K562 (cell line): ENCODE measurements at regions not wholly inside any gene's neighbourhood (a gene's known extent, or its start where the extent isn't known, plus 50 kb on each side); places are given as distances from the start of the nearest gene placed in this dataset.

Experiments
- ATAC-seq: fragments of 200-7000 bp; cut with Tn5 transposase; 3 replicates; pipeline ENCODE4 v1.9.1; 2020; ENCODE audit warnings: moderate library complexity
- BruUV-seq: library from RNA; stranded (reverse); fragments of 400-500 nt; replicated peaks from 2 replicates; lab custom pipeline; 2021; lab: Mats Ljungman, UMichigan
- CTCF ChIA-PET: fragments of 300-600 bp; formaldehyde crosslinking; extraction: SDS; loops from one replicate; lab custom pipeline; 2021; ENCODE audit warnings: low intra/inter-chr PET ratio; lab: Yijun Ruan, JAX
- POLR2A ChIA-PET: fragments of 300-600, 350-650 bp; sonication (Branson Sonifier 250); formaldehyde crosslinking; extraction: SDS; loops from one replicate; lab custom pipeline; 2021; ENCODE audit warnings: antibody characterized with exemption, inconsistent platforms; lab: Yijun Ruan, JAX
- DNase-seq, 4 experiments: peaks; one replicate each; pipeline versions ENCODE4 v3.0.0 to v3.0.0-alpha.2; 2011 to 2018; ENCODE audit warnings: low spot score in 3 of 4, mixed read lengths in 3 of 4; ENCODE audit errors: extremely low read depth in 1 of 4
- FAIRE-seq: peaks from 2 replicates; lab custom pipeline; 2011; peaks lifted over from hg19 to GRCh38; lab: Jason Lieb, UNC
- H2AFZ ChIP-seq: 2 replicates; pipeline ENCODE4 v1.6.0; 2011; ENCODE audit warnings: low read depth, low read length, control low read depth, inconsistent platforms
- H3K27ac ChIP-seq: fragments of 200-600 bp; 3 replicates; pipeline ENCODE4 v1.8.0; 2011; ENCODE audit warnings: low read depth, mild to moderate bottlenecking, control low read depth, inconsistent platforms, low read length, moderate library complexity, mixed read lengths; ENCODE audit errors: extremely low read depth
- H3K27me3 ChIP-seq, 2 experiments: fragments of 300-600 bp in 1 of 2; 2 replicates in 1 of 2; 3 replicates in 1 of 2; pipeline versions ENCODE4 v1.6.0 to v1.8.0; 2011; ENCODE audit warnings: inconsistent platforms in 2 of 2, low read length in 2 of 2, mild to moderate bottlenecking in 1 of 2, mixed read lengths in 1 of 2, moderate library complexity in 1 of 2; ENCODE audit not compliant: control insufficient read depth in 2 of 2, insufficient read depth in 2 of 2
- H3K36me3 ChIP-seq: fragments of 300-600 bp; 3 replicates; pipeline ENCODE4 v1.8.0; 2011; ENCODE audit warnings: mild to moderate bottlenecking, low read length, inconsistent platforms; ENCODE audit not compliant: control insufficient read depth, insufficient read depth
- H3K4me1 ChIP-seq, 2 experiments: fragments of 200-600 bp in 1 of 2; replicated peaks in 1 of 2; 2 replicates in 1 of 2; 3 replicates in 1 of 2; pipeline versions ENCODE4 v1.5.1 to v1.8.0; 2011; ENCODE audit warnings: inconsistent platforms in 2 of 2, low read length in 2 of 2, mild to moderate bottlenecking in 1 of 2, mixed read lengths in 1 of 2, moderate library complexity in 1 of 2; ENCODE audit not compliant: control insufficient read depth in 2 of 2, insufficient read depth in 2 of 2
- H3K4me2 ChIP-seq: 2 replicates; pipeline ENCODE4 v1.6.1; 2011; ENCODE audit warnings: low read length, control low read depth, inconsistent platforms, mixed read lengths; ENCODE audit not compliant: insufficient read depth
- H3K4me3 ChIP-seq: fragments of 200-600 bp; sonication (generic), shearing (Covaris generic); 2 replicates; pipeline ENCODE4 v1.5.1; 2016; ENCODE audit warnings: control low read depth, inconsistent platforms
- H3K79me2 ChIP-seq: fragments of 200-600 bp; 3 replicates; pipeline ENCODE4 v1.8.0; 2011; ENCODE audit warnings: low read length, inconsistent platforms; ENCODE audit not compliant: control insufficient read depth, insufficient read depth
- H3K9ac ChIP-seq, 2 experiments: 2 replicates each; pipeline versions ENCODE4 v1.6.0 to v1.6.1; 2011; ENCODE audit warnings: low read depth in 2 of 2, low read length in 2 of 2, control low read depth in 1 of 2, inconsistent platforms in 1 of 2, mild to moderate bottlenecking in 1 of 2, mixed read lengths in 1 of 2; ENCODE audit not compliant: insufficient read depth in 1 of 2
- H3K9me1 ChIP-seq: one replicate; pipeline ENCODE4 v1.6.0; 2011; ENCODE audit warnings: inconsistent platforms, mild to moderate bottlenecking, low read length, moderate library complexity; ENCODE audit not compliant: control insufficient read depth, insufficient read depth
- H3K9me3 ChIP-seq: replicated peaks from 2 replicates; pipeline ENCODE4 v1.5.1; 2011; ENCODE audit warnings: low read depth, low read length, inconsistent platforms; ENCODE audit not compliant: control insufficient read depth, insufficient read depth
- H4K20me1 ChIP-seq: replicated peaks from 2 replicates; pipeline ENCODE4 v1.6.1; 2011; ENCODE audit warnings: low read length, inconsistent platforms, mixed read lengths; ENCODE audit not compliant: control insufficient read depth, insufficient read depth
- DIDO1 ChIP-seq: fragments of 450-650 bp; IDR thresholded peaks from 2 replicates; pipeline ENCODE4 v1.6.1; 2016; ENCODE audit warnings: low read depth, missing biosample characterization, missing genetic modification characterization
- E2F8 ChIP-seq: fragments of 450-650 bp; IDR thresholded peaks from 2 replicates; pipeline ENCODE4 v1.7.1; 2018; ENCODE audit warnings: mild to moderate bottlenecking, low read depth; ENCODE audit not compliant: partially characterized antibody
- HDGF ChIP-seq: fragments of 450-650 bp; IDR thresholded peaks from 2 replicates; pipeline ENCODE4 v1.6.1; 2016
- POLR2G ChIP-seq: fragments of 200-400 bp; formaldehyde crosslinking; IDR thresholded peaks from 2 replicates; pipeline ENCODE4 v1.6.1; 2017; ENCODE audit warnings: low read depth, mild to moderate bottlenecking, antibody characterized with exemption, low read length, moderate library complexity
- POLR3G ChIP-seq: IDR thresholded peaks from 2 replicates; pipeline ENCODE4 v1.6.1; 2011; ENCODE audit not compliant: insufficient read length, insufficient replicate concordance; ENCODE audit errors: extremely low read depth
- ZBED1 ChIP-seq: IDR thresholded peaks from 2 replicates; pipeline ENCODE4 v1.6.1; 2014
- ZKSCAN1 ChIP-seq: fragments of 150-350 bp; IDR thresholded peaks from 2 replicates; pipeline ENCODE4 v1.6.1; 2016; ENCODE audit warnings: low read depth, low read length
- ZNF12 ChIP-seq: sonication (generic); formaldehyde crosslinking; IDR thresholded peaks from 2 replicates; pipeline ENCODE4 v1.4.0; 2020; ENCODE audit warnings: mild to moderate bottlenecking, missing genetic modification reagents
- ZNF311 ChIP-seq: fragments of 250-450 bp; sonication (Bioruptor Pico); IDR thresholded peaks from 2 replicates; pipeline ENCODE4 v1.4.0; 2020; ENCODE audit warnings: mild to moderate bottlenecking, moderate library complexity
- ZNF445 ChIP-seq: fragments of 250-450 bp; sonication (Bioruptor Pico); IDR thresholded peaks from 2 replicates; pipeline ENCODE4 v1.4.0; 2020; ENCODE audit warnings: low read depth, mild to moderate bottlenecking, moderate library complexity
- ZNF609 ChIP-seq: sonication (generic); formaldehyde crosslinking; IDR thresholded peaks from 2 replicates; pipeline ENCODE4 v1.8.1; 2023; ENCODE audit warnings: missing genetic modification reagents, mild to moderate bottlenecking, borderline replicate concordance
- in situ Hi-C: fragments of 300-500 bp; cut with MboI; formaldehyde crosslinking; loops from 4 replicates; pipeline ENCODE4 v1.15.0; 2018; ENCODE audit warnings: inconsistent platforms, mixed read lengths
- intact Hi-C: fragments of 100-400 bp; cut with micrococcal nuclease; formaldehyde crosslinking; loops from 2 replicates; pipeline ENCODE4 v1.14.2; 2022

DNA sequence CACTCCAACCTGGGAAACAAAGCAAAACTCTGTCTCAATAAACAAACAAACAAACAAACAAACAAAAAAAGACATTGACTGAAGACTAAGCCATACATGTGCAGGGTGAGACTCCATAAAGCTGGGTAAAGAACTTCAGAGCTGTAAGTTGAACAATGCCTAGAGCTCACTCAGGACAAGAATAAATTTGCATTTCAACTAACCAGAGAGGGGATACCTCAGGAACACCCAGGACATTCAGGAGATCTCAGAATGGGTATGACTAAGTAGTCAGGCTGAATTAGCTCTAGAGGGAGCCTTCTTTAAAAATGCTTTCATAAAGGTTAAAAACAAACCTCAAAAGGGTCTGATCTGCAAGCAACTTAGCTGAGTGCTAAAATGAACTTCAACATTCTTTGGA, 267.7 kb upstream of the DIO3 start:
- CTCF ChIA-PET, result no interaction called here
- H3K27ac ChIP-seq, result no peak overlapping the region
- H3K9me1 ChIP-seq, result no peaks in the 10 kb centered on the region
- DNase-seq, result no peak
- H3K9ac ChIP-seq, result no peak overlapping the region
- no peak for ATAC-seq
- H3K4me1 ChIP-seq, result no peaks in the 10 kb centered on the region
- no peak overlapping the region for H3K4me2 ChIP-seq
- no peak for TF ChIP-seq ZBED1
- no peak for TF ChIP-seq E2F8
- TF ChIP-seq DIDO1 (tag), result no peak
- no peak for TF ChIP-seq POLR2G
- TF ChIP-seq HDGF, result no peak
- TF ChIP-seq ZNF311, result no peak
- TF ChIP-seq ZNF12, result no peak
- no peak for TF ChIP-seq ZNF609 (CRISPR knock-in tag)
- no peak for TF ChIP-seq ZKSCAN1
- TF ChIP-seq POLR3G, result no peak
- TF ChIP-seq ZNF445 (CRISPR knock-in tag), result no peak
- H3K9me3 ChIP-seq, result no peaks in the 10 kb centered on the region
- H3K36me3 ChIP-seq, result no peaks in the 10 kb centered on the region
- FAIRE-seq, result no peak
- no peaks in the 10 kb centered on the region for H4K20me1 ChIP-seq
- H3K79me2 ChIP-seq, result no peaks in the 10 kb centered on the region
- H2AFZ ChIP-seq, result no peak overlapping the region
- intact Hi-C loops, result no loop called here
- H3K4me3 ChIP-seq, result no peak overlapping the region
- peaks cover 0 to 17% of the 10 kb centered on the region in 2 experiments; a peak in 2 of 5 replicates for H3K27me3 ChIP-seq
- POLR2A ChIA-PET, result no interaction called here
- in situ Hi-C loops, result no loop called here
- BruUV-seq, result no TSS peak
